Activated CD4-positive, alpha-beta T cell treated with anti-CD3 and anti-CD28 coated beads, Interleukin-2, amount 10 ng/mL, durations not matched to agents 7 days and 5 days (primary cell): ENCODE measurements at regions not wholly inside any gene's neighbourhood (a gene's known extent, or its start where the extent isn't known, plus 50 kb on each side); places are given as distances from the start of the nearest gene placed in this dataset.

Experiments
- CTCF ChIA-PET: fragments of 350-600 bp; sonication (Branson Sonifier 250); formaldehyde crosslinking; loops from one replicate; lab custom pipeline; 2021; ENCODE audit warnings: antibody characterized with exemption; lab: Charles Lee
- POLR2A ChIA-PET: fragments of 350-600 bp; sonication (Branson Sonifier 250); formaldehyde crosslinking; loops from one replicate; lab custom pipeline; 2021; ENCODE audit warnings: antibody characterized with exemption; lab: Charles Lee
- DNase-seq: peaks from one replicate; pipeline ENCODE4 v3.0.0-alpha.2; 2020
- H3K27ac Mint-ChIP-seq: one replicate; pipeline ENCODE4 v1.8.0; 2021; ENCODE audit warnings: mild to moderate bottlenecking, moderate library complexity, mixed read lengths
- H3K27me3 Mint-ChIP-seq: one replicate; pipeline ENCODE4 v1.8.0; 2021; ENCODE audit warnings: mixed read lengths
- H3K36me3 Mint-ChIP-seq: one replicate; pipeline ENCODE4 v1.8.0; 2021; ENCODE audit warnings: low read depth, mixed read lengths
- H3K4me1 Mint-ChIP-seq: one replicate; pipeline ENCODE4 v1.8.0; 2021; ENCODE audit warnings: mixed read lengths
- H3K4me3 Mint-ChIP-seq: one replicate; pipeline ENCODE4 v1.8.0; 2021; ENCODE audit warnings: mild to moderate bottlenecking, moderate library complexity, mixed read lengths
- H3K9me3 Mint-ChIP-seq: one replicate; pipeline ENCODE4 v1.8.0; 2021; ENCODE audit warnings: mixed read lengths

DNA sequence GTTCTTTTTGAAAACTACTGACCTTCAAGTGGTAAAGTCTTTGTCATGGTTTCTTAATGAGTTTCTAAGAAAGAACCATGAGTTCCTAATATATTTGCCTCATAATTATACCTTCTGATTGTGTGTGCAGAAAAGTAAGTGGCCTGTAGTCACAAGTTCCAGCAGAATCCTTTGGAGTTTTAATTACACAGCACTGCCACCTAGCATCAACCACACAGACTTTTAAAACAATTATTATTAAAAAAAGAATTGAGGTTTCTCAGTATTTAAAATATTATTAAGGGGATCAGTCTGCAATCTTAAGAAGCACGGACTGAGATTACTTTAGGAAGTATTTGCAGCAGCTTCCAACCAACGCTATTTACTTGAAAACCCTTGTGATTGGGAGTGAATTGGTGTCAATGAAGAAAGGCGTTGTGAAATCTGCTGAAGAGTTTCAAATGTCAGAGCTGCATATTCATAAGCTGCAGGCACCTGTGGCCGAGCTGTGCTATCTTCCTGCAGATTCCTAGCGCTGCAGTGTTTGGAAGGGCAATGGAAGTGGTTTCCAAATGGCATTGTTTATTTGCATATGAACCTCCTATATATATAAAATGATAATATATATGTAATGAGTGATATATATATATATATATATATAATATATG lies 1074.2 kb upstream of the WWC1 start:
- DNase-seq: no peak
- no peak overlapping the region for H3K27ac Mint-ChIP-seq
- ChIA-PET POLR2A (no interaction called here), CTCF (no interaction called here)
- H3K4me3 Mint-ChIP-seq: no peak overlapping the region
- H3K4me1 Mint-ChIP-seq: no peaks in the 10 kb centered on the region
- no peaks in the 10 kb centered on the region for H3K27me3 Mint-ChIP-seq
- no peaks in the 10 kb centered on the region for H3K36me3 Mint-ChIP-seq
- no peaks in the 10 kb centered on the region for H3K9me3 Mint-ChIP-seq

GRCh38 chr5:167219298-167219697 lies 1072.1 kb upstream of the WWC1 start:
- ChIA-PET CTCF (no interaction called here), POLR2A (no interaction called here)

DNA sequence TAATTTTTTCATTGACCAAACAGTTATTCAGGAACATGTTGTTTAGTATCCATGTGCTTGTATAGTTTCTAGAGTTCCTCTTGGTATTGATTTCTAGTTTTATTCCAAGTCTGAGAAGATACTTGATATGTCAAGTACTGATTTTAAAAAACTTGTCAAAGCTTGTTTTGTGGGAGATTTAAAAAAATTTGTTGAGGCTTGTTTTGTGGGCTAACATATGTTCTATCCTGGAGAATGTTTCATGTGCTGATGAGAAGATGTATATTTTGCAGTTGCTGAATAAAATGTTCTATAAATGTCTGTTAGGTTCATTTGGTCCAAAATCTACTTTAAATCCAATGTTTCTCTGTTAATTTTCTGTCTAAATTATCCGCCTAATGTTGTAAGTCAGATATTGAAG lies 1065.1 kb upstream of the WWC1 start:
- no peaks in the 10 kb centered on the region for H3K36me3 Mint-ChIP-seq
- H3K4me3 Mint-ChIP-seq: no peak overlapping the region
- CTCF ChIA-PET: no interaction called here
- H3K27me3 Mint-ChIP-seq: no peaks in the 10 kb centered on the region
- no peaks in the 10 kb centered on the region for H3K4me1 Mint-ChIP-seq
- H3K27ac Mint-ChIP-seq: no peak overlapping the region
- no peak for DNase-seq
- H3K9me3 Mint-ChIP-seq: peaks cover 17% of the 10 kb centered on the region
- POLR2A ChIA-PET: no interaction called here

More at GRCh38 chr5:167219298-167219697, 1072.1 kb upstream of the WWC1 start:
- Mint-ChIP-seq H3K4me3 (no peak overlapping the region), H3K4me1 (no peaks in the 10 kb centered on the region), H3K27me3 (no peaks in the 10 kb centered on the region), H3K36me3 (no peaks in the 10 kb centered on the region), H3K9me3 (no peaks in the 10 kb centered on the region), H3K27ac (no peak overlapping the region)
- DNase-seq: no peak

DNA sequence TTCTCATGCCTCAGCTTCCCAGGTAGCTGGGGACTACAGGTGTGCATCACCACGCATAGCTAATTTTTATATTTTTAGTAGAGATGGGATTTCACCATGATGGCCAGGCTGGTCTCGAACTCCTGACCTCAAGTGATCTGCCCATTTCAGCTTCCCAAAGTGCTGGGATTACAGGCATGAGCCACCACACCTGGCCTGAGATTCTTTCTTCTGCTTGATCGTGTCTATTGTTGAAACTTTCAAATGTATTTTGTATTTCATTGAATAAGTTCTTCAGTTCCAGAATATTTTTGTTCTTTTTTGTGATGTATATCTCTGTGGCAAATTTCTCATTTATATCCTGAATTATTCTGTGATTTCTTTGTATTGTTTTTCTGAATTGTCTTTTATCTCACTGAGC lies 1063.3 kb upstream of the WWC1 start:
- CTCF ChIA-PET: no interaction called here
- Mint-ChIP-seq H3K9me3 (peaks cover 17% of the 10 kb centered on the region), H3K4me1 (no peaks in the 10 kb centered on the region), H3K36me3 (no peaks in the 10 kb centered on the region), H3K27ac (no peak overlapping the region), H3K4me3 (no peak overlapping the region), H3K27me3 (no peaks in the 10 kb centered on the region)
- POLR2A ChIA-PET: no interaction called here
- DNase-seq: no peak

DNA sequence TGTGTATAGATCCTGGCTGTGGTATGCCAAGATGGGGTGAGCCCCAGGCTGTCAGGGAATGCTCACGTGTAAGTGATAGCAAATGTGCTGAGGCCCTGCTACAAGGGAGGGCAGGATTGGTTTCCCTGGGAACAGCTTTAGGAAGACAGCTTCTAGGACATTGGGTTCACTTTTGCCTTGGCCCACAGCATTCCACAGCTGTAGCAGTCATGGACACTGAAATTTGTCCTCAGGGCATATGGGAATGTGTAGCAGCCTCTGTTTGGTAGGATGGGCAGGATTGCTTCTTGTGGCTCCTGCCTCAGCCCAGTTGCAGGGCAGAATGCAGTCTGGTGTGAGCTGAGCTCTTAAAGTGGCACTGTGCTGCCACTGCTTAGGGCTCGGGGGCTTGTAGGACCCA lies 1061.7 kb upstream of the WWC1 start:
- CTCF ChIA-PET: no interaction called here
- Mint-ChIP-seq H3K9me3 (peaks cover 17% of the 10 kb centered on the region), H3K27ac (no peak overlapping the region), H3K4me3 (no peak overlapping the region), H3K4me1 (no peaks in the 10 kb centered on the region), H3K36me3 (no peaks in the 10 kb centered on the region), H3K27me3 (no peaks in the 10 kb centered on the region)
- POLR2A ChIA-PET: no interaction called here
- no peak for DNase-seq

- H3K9me3 Mint-ChIP-seq: peaks cover 17% of the 10 kb centered on the region
- POLR2A ChIA-PET: no interaction called here
Observed at GRCh38 chr5:167230414-167230813, 1061.0 kb upstream of the WWC1 start.

GRCh38 chr5:167232675-167233311 lies 1058.7 kb upstream of the WWC1 start:
- Mint-ChIP-seq H3K27ac (no peak overlapping the region), H3K36me3 (no peaks in the 10 kb centered on the region), H3K4me1 (no peaks in the 10 kb centered on the region), H3K27me3 (no peaks in the 10 kb centered on the region), H3K4me3 (no peak overlapping the region), H3K9me3 (peaks cover 9% of the 10 kb centered on the region)
- DNase-seq: no peak
- POLR2A ChIA-PET: no interaction called here
- CTCF ChIA-PET: no interaction called here

More at GRCh38 chr5:167230414-167230813, 1061.0 kb upstream of the WWC1 start:
- no peaks in the 10 kb centered on the region for H3K4me1 Mint-ChIP-seq
- CTCF ChIA-PET: no interaction called here
- no peaks in the 10 kb centered on the region for H3K27me3 Mint-ChIP-seq
- DNase-seq: no peak
- no peak overlapping the region for H3K27ac Mint-ChIP-seq
- no peaks in the 10 kb centered on the region for H3K36me3 Mint-ChIP-seq
- no peak overlapping the region for H3K4me3 Mint-ChIP-seq

DNA sequence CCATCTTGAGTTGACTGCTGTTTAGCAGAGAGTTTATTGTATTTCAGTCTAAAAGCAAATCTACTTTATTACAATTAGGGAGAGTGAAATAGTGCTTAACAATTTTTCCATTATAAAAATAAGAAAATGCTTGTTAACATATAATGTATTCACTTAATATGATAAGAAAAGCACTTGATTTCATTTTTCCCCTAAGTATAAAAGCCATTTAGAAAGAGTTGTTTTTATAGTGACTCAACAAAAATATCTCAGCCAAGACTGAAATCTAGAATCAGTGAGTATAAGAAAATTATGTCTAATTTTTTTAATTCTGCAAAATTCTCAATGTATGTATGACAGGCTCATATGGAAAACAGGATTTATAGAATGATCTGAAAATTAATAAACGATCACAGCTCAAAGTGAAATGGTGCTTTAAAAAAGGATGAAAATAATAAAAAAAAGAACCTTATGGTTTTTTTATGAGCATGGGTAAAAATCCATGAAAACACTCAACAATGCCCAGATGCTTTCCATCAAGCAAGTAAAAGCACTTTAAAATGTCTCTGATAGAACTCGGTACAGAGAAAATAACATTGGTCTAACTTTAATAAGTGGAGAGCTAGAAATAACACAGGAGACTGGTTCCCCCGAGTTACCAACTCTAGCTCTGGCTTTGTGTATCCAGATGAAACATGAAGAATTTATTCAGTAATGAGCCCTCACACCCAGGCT lies 1057.8 kb upstream of the WWC1 start:
- Mint-ChIP-seq H3K36me3 (no peaks in the 10 kb centered on the region), H3K4me3 (no peak overlapping the region), H3K27ac (no peak overlapping the region), H3K27me3 (no peaks in the 10 kb centered on the region), H3K4me1 (no peaks in the 10 kb centered on the region), H3K9me3 (peaks cover 11% of the 10 kb centered on the region)
- no peak for DNase-seq
- CTCF ChIA-PET: no interaction called here
- POLR2A ChIA-PET: no interaction called here

- Mint-ChIP-seq H3K4me3 (no peak overlapping the region), H3K27me3 (no peaks in the 10 kb centered on the region), H3K9me3 (peaks cover 6% of the 10 kb centered on the region), H3K27ac (no peak overlapping the region), H3K36me3 (no peaks in the 10 kb centered on the region), H3K4me1 (no peaks in the 10 kb centered on the region)
- no peak for DNase-seq
- POLR2A ChIA-PET: no interaction called here
- CTCF ChIA-PET: no interaction called here
Observed at GRCh38 chr5:167241436-167242067, 1049.9 kb upstream of the WWC1 start.

GRCh38 chr5:167242701-167243100 lies 1048.7 kb upstream of the WWC1 start:
- POLR2A ChIA-PET: no interaction called here
- H3K27ac Mint-ChIP-seq: no peak overlapping the region
- no peak for DNase-seq
- H3K36me3 Mint-ChIP-seq: no peaks in the 10 kb centered on the region
- H3K27me3 Mint-ChIP-seq: no peaks in the 10 kb centered on the region
- no peaks in the 10 kb centered on the region for H3K4me1 Mint-ChIP-seq
- CTCF ChIA-PET: no interaction called here
- peaks cover 6% of the 10 kb centered on the region for H3K9me3 Mint-ChIP-seq
- no peak overlapping the region for H3K4me3 Mint-ChIP-seq

- POLR2A ChIA-PET: no interaction called here
- Mint-ChIP-seq H3K4me3 (no peak overlapping the region), H3K27ac (no peak overlapping the region), H3K9me3 (peaks cover 5% of the 10 kb centered on the region), H3K27me3 (no peaks in the 10 kb centered on the region), H3K4me1 (no peaks in the 10 kb centered on the region), H3K36me3 (no peaks in the 10 kb centered on the region)
- no peak for DNase-seq
- CTCF ChIA-PET: no interaction called here
Observed at GRCh38 chr5:167243463-167243862, 1048.0 kb upstream of the WWC1 start.

- Mint-ChIP-seq H3K9me3 (peaks cover 5% of the 10 kb centered on the region), H3K27ac (no peak overlapping the region), H3K4me1 (no peaks in the 10 kb centered on the region), H3K36me3 (no peaks in the 10 kb centered on the region), H3K4me3 (no peak overlapping the region), H3K27me3 (no peaks in the 10 kb centered on the region)
- POLR2A ChIA-PET: no interaction called here
- DNase-seq: no peak
- CTCF ChIA-PET: no interaction called here
Observed at GRCh38 chr5:167244583-167244982, 1046.9 kb upstream of the WWC1 start.

DNA sequence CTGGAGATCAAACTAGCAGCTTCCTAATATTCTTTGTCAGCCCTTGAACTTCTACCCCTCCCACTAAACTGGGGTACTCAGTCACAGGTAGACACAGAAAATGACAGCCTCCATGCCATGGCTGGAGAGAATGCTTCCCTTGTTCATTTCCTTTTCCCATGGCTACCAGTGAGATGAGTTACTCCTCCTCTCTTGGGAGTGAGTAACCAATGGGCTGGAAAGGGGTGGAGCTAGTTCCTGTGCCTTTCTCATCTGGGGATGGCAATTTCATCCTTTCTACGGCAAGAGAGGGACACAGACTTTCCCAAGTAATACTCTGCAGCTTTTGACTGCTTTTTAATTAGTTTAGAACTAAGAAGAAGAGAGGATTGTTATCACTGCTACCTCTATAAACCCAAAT lies 1045.6 kb upstream of the WWC1 start:
- Mint-ChIP-seq H3K27ac (no peak overlapping the region), H3K36me3 (no peaks in the 10 kb centered on the region), H3K27me3 (no peaks in the 10 kb centered on the region), H3K9me3 (peaks cover 5% of the 10 kb centered on the region), H3K4me3 (no peak overlapping the region), H3K4me1 (no peaks in the 10 kb centered on the region)
- ChIA-PET POLR2A (no interaction called here), CTCF (no interaction called here)
- no peak for DNase-seq
